HepG2 (cell line): ENCODE measurements at regions not wholly inside any gene's neighbourhood (a gene's known extent, or its start where the extent isn't known, plus 50 kb on each side); places are given as distances from the start of the nearest gene placed in this dataset.

Experiments used
- ATAC-seq: fragments of 200-7000 bp; cut with Tn5 transposase; 3 replicates; pipeline ENCODE4 v1.9.1; 2020; ENCODE audit warnings: mild to moderate bottlenecking, moderate library complexity
- BruUV-seq: library from RNA; stranded (reverse); fragments of 400-500 nt; replicated peaks from 2 replicates; lab custom pipeline; 2021; lab: Mats Ljungman, UMichigan
- CTCF ChIA-PET: fragments of 300-600 bp; formaldehyde crosslinking; extraction: SDS; loops from one replicate; lab custom pipeline; 2021; ENCODE audit warnings: low total read pairs, inconsistent platforms, low intra/inter-chr PET ratio; lab: Yijun Ruan, JAX
- POLR2A ChIA-PET: fragments of 350-600 bp; sonication (Branson Sonifier 250); formaldehyde crosslinking; loops from one replicate; lab custom pipeline; 2020; ENCODE audit warnings: antibody characterized with exemption, inconsistent platforms; lab: Yijun Ruan, JAX
- DNase-seq: peaks from one replicate; pipeline ENCODE4 v3.0.0-alpha.2; 2015; ENCODE audit warnings: low spot score
- FAIRE-seq: peaks from 3 replicates; lab custom pipeline; 2011; peaks lifted over from hg19 to GRCh38; lab: Jason Lieb, UNC
- H2AFZ ChIP-seq: one replicate; pipeline ENCODE4 v1.6.1; 2011; ENCODE audit warnings: low read length, inconsistent platforms
- H3K27ac ChIP-seq: fragments of 300-600 bp; 3 replicates; pipeline ENCODE4 v1.8.0; 2011; ENCODE audit warnings: mixed run types, mild to moderate bottlenecking, mixed read lengths, low read length, inconsistent platforms; ENCODE audit not compliant: insufficient read depth; ENCODE audit errors: extremely low read length
- H3K27me3 ChIP-seq, 2 experiments: fragments of 200-600 bp in 1 of 2; 2 replicates in 1 of 2; 3 replicates in 1 of 2; pipeline versions ENCODE4 v1.6.0 to v1.8.0; 2011; ENCODE audit warnings: low read length in 2 of 2, mild to moderate bottlenecking in 2 of 2, moderate library complexity in 2 of 2, inconsistent platforms in 1 of 2; ENCODE audit not compliant: insufficient read depth in 2 of 2, control insufficient read depth in 1 of 2
- H3K36me3 ChIP-seq, 2 experiments: fragments of 200-600 bp in 1 of 2; replicated peaks in 1 of 2; 2 replicates in 1 of 2; 3 replicates in 1 of 2; pipeline versions ENCODE4 v1.5.1 to v1.8.0; 2011; ENCODE audit warnings: low read length in 2 of 2, inconsistent platforms in 1 of 2; ENCODE audit not compliant: insufficient read depth in 2 of 2, control insufficient read depth in 1 of 2
- H3K4me1 ChIP-seq: 2 replicates; pipeline ENCODE4 v1.5.1; 2012; ENCODE audit warnings: low read length, inconsistent platforms; ENCODE audit not compliant: insufficient read depth
- H3K4me2 ChIP-seq: 2 replicates; pipeline ENCODE4 v1.6.0; 2011; ENCODE audit warnings: low read depth, low read length, inconsistent platforms
- H3K4me3 ChIP-seq, 3 experiments: fragments of 200-600 bp in 1 of 3; sonication (generic), shearing (Covaris generic) in 1 of 3; replicated peaks in 1 of 3; 2 replicates each; pipeline ENCODE4 v1.5.1; 2011 to 2016; ENCODE audit warnings: low read length in 3 of 3, inconsistent platforms in 2 of 3, low read depth in 2 of 3, mild to moderate bottlenecking in 2 of 3, control low read depth in 1 of 3, mixed read lengths in 1 of 3; ENCODE audit not compliant: insufficient read depth in 1 of 3
- H3K79me2 ChIP-seq: one replicate; pipeline ENCODE4 v1.6.1; 2011; ENCODE audit warnings: low read length, inconsistent platforms; ENCODE audit not compliant: insufficient read depth
- H3K9ac ChIP-seq: 2 replicates; pipeline ENCODE4 v1.6.0; 2011; ENCODE audit warnings: mild to moderate bottlenecking, low read depth, low read length, inconsistent platforms; ENCODE audit not compliant: insufficient read depth
- H3K9me3 ChIP-seq: 2 replicates; pipeline ENCODE4 v1.5.1; 2012; ENCODE audit warnings: mild to moderate bottlenecking, low read length
- H4K20me1 ChIP-seq: 2 replicates; pipeline ENCODE4 v1.6.0; 2011; ENCODE audit warnings: inconsistent platforms, mild to moderate bottlenecking, low read length, moderate library complexity; ENCODE audit not compliant: insufficient read depth
- MXD4 ChIP-seq: IDR thresholded peaks from 2 replicates; pipeline ENCODE4 v1.6.1; 2016; ENCODE audit warnings: mild to moderate bottlenecking, missing biosample characterization, missing genetic modification reagents
- POLR2AphosphoS2 ChIP-seq: IDR thresholded peaks from 2 replicates; pipeline ENCODE4 v1.6.1; 2011; ENCODE audit warnings: low read depth, low read length, improper control_type of control experiment
- PREB ChIP-seq: sonication (generic); formaldehyde crosslinking; IDR thresholded peaks from 2 replicates; pipeline ENCODE4 v1.4.0; 2020; ENCODE audit warnings: missing genetic modification reagents
- RXRB ChIP-seq: IDR thresholded peaks from 2 replicates; pipeline ENCODE4 v1.6.1; 2016; ENCODE audit warnings: borderline replicate concordance, missing genetic modification reagents, missing compliant biosample characterization
- SP1 ChIP-seq, 2 experiments: fragments of 450-650 bp in 1 of 2; sonication (generic) in 1 of 2; formaldehyde crosslinking in 1 of 2; IDR thresholded peaks; 2 replicates each; pipeline versions ENCODE4 v1.4.0 to v1.6.1; 2016 to 2020; ENCODE audit warnings: missing genetic modification reagents in 1 of 2
- YEATS4 ChIP-seq: sonication (generic); formaldehyde crosslinking; IDR thresholded peaks from 2 replicates; pipeline ENCODE4 v1.4.0; 2020; ENCODE audit warnings: missing genetic modification reagents, borderline replicate concordance
- ZFP90 ChIP-seq: sonication (generic); formaldehyde crosslinking; IDR thresholded peaks from 2 replicates; pipeline ENCODE4 v1.8.0; 2022; ENCODE audit warnings: missing genetic modification reagents, mild to moderate bottlenecking, inconsistent platforms, borderline replicate concordance
- ZNF20 ChIP-seq: sonication (generic); formaldehyde crosslinking; IDR thresholded peaks from 2 replicates; pipeline ENCODE4 v1.4.0; 2020; ENCODE audit warnings: mild to moderate bottlenecking, moderate library complexity, missing genetic modification reagents
- ZNF431 ChIP-seq: sonication (generic); formaldehyde crosslinking; IDR thresholded peaks from 2 replicates; pipeline ENCODE4 v1.9.0; 2022; ENCODE audit warnings: missing genetic modification reagents, low read depth, mild to moderate bottlenecking, borderline replicate concordance
- ZNF460 ChIP-seq: sonication (generic); formaldehyde crosslinking; IDR thresholded peaks from 2 replicates; pipeline ENCODE4 v1.5.1; 2020; ENCODE audit warnings: missing genetic modification reagents, mild to moderate bottlenecking, borderline replicate concordance
- ZNF501 ChIP-seq: sonication (generic); formaldehyde crosslinking; IDR thresholded peaks from 2 replicates; pipeline ENCODE4 v1.5.1; 2020; ENCODE audit warnings: mild to moderate bottlenecking, moderate library complexity, missing genetic modification reagents
- ZNF75D ChIP-seq: sonication (generic); formaldehyde crosslinking; IDR thresholded peaks from 2 replicates; pipeline ENCODE4 v1.8.1; 2023; ENCODE audit warnings: missing genetic modification reagents, mild to moderate bottlenecking, borderline replicate concordance
- ZNF782 ChIP-seq: sonication (generic); formaldehyde crosslinking; IDR thresholded peaks from 2 replicates; pipeline ENCODE4 v1.4.0; 2020; ENCODE audit warnings: missing genetic modification reagents, mild to moderate bottlenecking, borderline replicate concordance
- WGBS: methylation state at CpG from one replicate; pipeline ENCODE4 v1.1.6; 2017; ENCODE audit warnings: low lambda C conversion rate; 5-methylcytosine and 5-hydroxymethylcytosine counted together
- in situ Hi-C: cut with HindIII; loops from 2 replicates; pipeline ENCODE4 v1.10.0; 2017; ENCODE audit warnings: low pct_unique_long_range_greater_than_20kb; ENCODE audit not compliant: extremely low pct_ligation_motif_present
- intact Hi-C: fragments of 100-400 bp; cut with micrococcal nuclease; formaldehyde crosslinking; loops from one replicate; pipeline ENCODE4 v1.10.0; 2022; ENCODE audit not compliant: unreplicated experiment

- TF ChIP-seq ZNF782 (CRISPR knock-in tag) (no peak), ZFP90 (no peak)
These were observed 1323.6 kb upstream of the PRR20A start (continued) for GRCh38 chr13:55816976-55817601.

DNA sequence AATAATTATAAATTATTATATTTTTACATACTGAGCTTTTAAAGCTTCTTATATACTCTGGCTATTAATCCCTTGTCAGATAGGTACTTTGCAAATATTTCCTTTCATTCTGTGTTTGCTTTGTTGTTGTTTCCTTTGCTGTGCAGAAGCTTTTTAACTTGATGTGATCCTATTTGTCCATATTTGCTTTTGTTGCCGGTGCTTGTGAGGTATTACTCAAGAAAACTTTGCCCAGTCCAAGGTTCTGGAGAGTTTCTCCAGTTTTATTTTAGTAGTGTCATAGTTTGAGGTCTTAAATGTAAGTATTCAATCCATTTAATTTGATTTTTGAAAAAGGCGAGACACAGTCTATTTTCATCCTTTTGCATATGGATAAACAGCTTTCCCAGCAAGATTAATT lies 1319.9 kb upstream of the PRR20A start:
- in situ Hi-C loops: no loop called here
- TF ChIP-seq RXRB (CRISPR knock-in tag): no peak
- no peak for TF ChIP-seq MXD4 (CRISPR knock-in tag)
- TF ChIP-seq ZNF501 (CRISPR knock-in tag): no peak
- no peak for TF ChIP-seq ZNF20 (CRISPR knock-in tag)
- TF ChIP-seq PREB (CRISPR knock-in tag): no peak
- no peak for TF ChIP-seq SP1 (IDR thresholded peaks at IDR 0.05)
- TF ChIP-seq SP1 (CRISPR knock-in tag; IDR thresholded peaks at IDR 0.05): no peak
- TF ChIP-seq POLR2AphosphoS2: no peak
- TF ChIP-seq ZNF431 (CRISPR knock-in tag): no peak
- TF ChIP-seq YEATS4 (CRISPR knock-in tag): no peak
- TF ChIP-seq ZNF460 (CRISPR knock-in tag): no peak
- no peak for TF ChIP-seq ZNF75D (CRISPR knock-in tag)
- Histone ChIP-seq H3K4me2 (no peak overlapping the region), H3K4me1 (no peaks in the 10 kb centered on the region), H3K9ac (no peak overlapping the region), H3K79me2 (no peaks in the 10 kb centered on the region), H3K4me3 (no peak overlapping the region), H3K27ac (no peak overlapping the region), H4K20me1 (no peaks in the 10 kb centered on the region), H3K27me3 (no peaks in the 10 kb centered on the region), H3K36me3 (no peaks in the 10 kb centered on the region), H3K9me3 (peaks cover 39% of the 10 kb centered on the region), H2AFZ (no peak overlapping the region)
- no peak for ATAC-seq
- no TSS peak for BruUV-seq
- no peak for FAIRE-seq
- POLR2A ChIA-PET: no interaction called here
- no peak for DNase-seq
- 10% methylated on average over 2 of the region's 2 CpGs for WGBS
- CTCF ChIA-PET: no interaction called here
- intact Hi-C loops: no loop called here
